ENCODE measurements at regions not wholly inside any gene's neighbourhood (a gene's known extent, or its start where the extent isn't known, plus 50 kb on each side); places are given as distances from the start of the nearest gene placed in this dataset.

GRCh38 chr3:144569651-144570050 lies 598.0 kb downstream of the DIPK2A start:
- TF ChIP-seq EZH2 (IDR thresholded peaks at IDR 0.05; ENCODE audit: low read length) (no peak), CTCF (optimal IDR thresholded peaks at IDR 0.05 in 1 of 3, IDR thresholded peaks at IDR 0.05 in 1 of 3, conservative IDR thresholded peaks at IDR 0.05 in 1 of 3; ENCODE audit: extremely low read depth in 1 of 3, insufficient read depth in 2 of 3, low read length in 3 of 3) (no peak)
- no peaks in the 10 kb centered on the region for H3K79me2 ChIP-seq (ENCODE audit: control insufficient read depth, insufficient read depth, low read length)
- H3K9ac ChIP-seq (ENCODE audit: control insufficient read depth, extremely low read depth, insufficient read depth, low read length), result no peak overlapping the region
- DNase-seq (ENCODE audit: low read depth, low spot score), result no peak
- H3K9me3 ChIP-seq (ENCODE audit: control insufficient read depth, low read depth, low read length), result no peaks in the 10 kb centered on the region
- no peak overlapping the region for H3K27ac ChIP-seq (ENCODE audit: control insufficient read depth, insufficient read depth, low read length)
- FAIRE-seq, result no peak
- no peak overlapping the region for H3K4me2 ChIP-seq (ENCODE audit: control insufficient read depth, extremely low read depth, insufficient read depth, low read depth, low read length)
- no peak overlapping the region for H3K4me3 ChIP-seq (ENCODE audit: control insufficient read depth in 2 of 3, extremely low read depth in 1 of 3, insufficient read depth in 2 of 3, low read depth in 1 of 3, low read length in 3 of 3)
- H4K20me1 ChIP-seq (ENCODE audit: control insufficient read depth, extremely low read depth, insufficient read depth, low read length), result no peaks in the 10 kb centered on the region
- H3K9me1 ChIP-seq (ENCODE audit: control insufficient read depth, extremely low read depth, insufficient read depth, low read length), result no peaks in the 10 kb centered on the region
- no peaks in the 10 kb centered on the region for H3K36me3 ChIP-seq (ENCODE audit: control insufficient read depth in 2 of 2, extremely low read depth in 1 of 2, insufficient read depth in 2 of 2, low read length in 2 of 2)
- H3K27me3 ChIP-seq (ENCODE audit: control insufficient read depth, extremely low read depth, insufficient read depth, low read length), result no peaks in the 10 kb centered on the region
- no peaks in the 10 kb centered on the region for H3K4me1 ChIP-seq (ENCODE audit: control insufficient read depth, extremely low read depth, insufficient read depth, low read length)
- H2AFZ ChIP-seq (ENCODE audit: control insufficient read depth, low read length), result no peak overlapping the region
- dilution Hi-C loops (cut with MboI; ENCODE audit: extremely low pct_ligation_motif_present, low sequenced_read_pairs), result no loop called here

GRCh38 chr3:144583871-144584270 lies 612.2 kb downstream of the DIPK2A start:
- Histone ChIP-seq H3K9me3 (ENCODE audit: control insufficient read depth, low read depth, low read length) (no peaks in the 10 kb centered on the region), H3K4me3 (ENCODE audit: control insufficient read depth in 2 of 3, extremely low read depth in 1 of 3, insufficient read depth in 2 of 3, low read depth in 1 of 3, low read length in 3 of 3) (no peak overlapping the region), H3K9ac (ENCODE audit: control insufficient read depth, extremely low read depth, insufficient read depth, low read length) (no peak overlapping the region), H3K27me3 (ENCODE audit: control insufficient read depth, extremely low read depth, insufficient read depth, low read length) (no peaks in the 10 kb centered on the region), H2AFZ (ENCODE audit: control insufficient read depth, low read length) (no peak overlapping the region), H3K9me1 (ENCODE audit: control insufficient read depth, extremely low read depth, insufficient read depth, low read length) (no peaks in the 10 kb centered on the region), H3K4me1 (ENCODE audit: control insufficient read depth, extremely low read depth, insufficient read depth, low read length) (no peaks in the 10 kb centered on the region), H3K36me3 (ENCODE audit: control insufficient read depth in 2 of 2, extremely low read depth in 1 of 2, insufficient read depth in 2 of 2, low read length in 2 of 2) (no peaks in the 10 kb centered on the region), H3K27ac (ENCODE audit: control insufficient read depth, insufficient read depth, low read length) (no peak overlapping the region), H3K4me2 (ENCODE audit: control insufficient read depth, extremely low read depth, insufficient read depth, low read depth, low read length) (no peak overlapping the region), H3K79me2 (ENCODE audit: control insufficient read depth, insufficient read depth, low read length) (no peaks in the 10 kb centered on the region), H4K20me1 (ENCODE audit: control insufficient read depth, extremely low read depth, insufficient read depth, low read length) (no peaks in the 10 kb centered on the region)
- dilution Hi-C loops (cut with MboI; ENCODE audit: extremely low pct_ligation_motif_present, low sequenced_read_pairs), result no loop called here
- no peak for DNase-seq (ENCODE audit: low read depth, low spot score)
- no peak for FAIRE-seq
- TF ChIP-seq EZH2 (IDR thresholded peaks at IDR 0.05; ENCODE audit: low read length), result no peak
- TF ChIP-seq CTCF (optimal IDR thresholded peaks at IDR 0.05 in 1 of 3, IDR thresholded peaks at IDR 0.05 in 1 of 3, conservative IDR thresholded peaks at IDR 0.05 in 1 of 3; ENCODE audit: extremely low read depth in 1 of 3, insufficient read depth in 2 of 3, low read length in 3 of 3), result no peak
